IMR-90 (cell line): ENCODE measurements at regions not wholly inside any gene's neighbourhood (a gene's known extent, or its start where the extent isn't known, plus 50 kb on each side); places are given as distances from the start of the nearest gene placed in this dataset.

ENCODE experiments used
- ATAC-seq: fragments of 200-7000 bp; cut with Tn5 transposase; 2 replicates; pipeline ENCODE4 v1.9.1; 2020; ENCODE audit warnings: low read depth, mild to moderate bottlenecking, moderate library complexity
- BruUV-seq: library from RNA; stranded (reverse); fragments of 400-500 nt; replicated peaks from 2 replicates; lab custom pipeline; 2021; lab: Mats Ljungman, UMichigan
- CTCF ChIA-PET: fragments of 300-600 bp; formaldehyde crosslinking; extraction: SDS; loops from one replicate; lab custom pipeline; 2021; ENCODE audit warnings: antibody characterized with exemption; lab: Yijun Ruan, JAX
- POLR2A ChIA-PET: fragments of 300-600 bp; sonication (Branson Sonifier 250); formaldehyde crosslinking; loops from one replicate; lab custom pipeline; 2022; ENCODE audit warnings: antibody characterized with exemption; ENCODE audit not compliant: unreplicated experiment; lab: Charles Lee
- DNase-seq: peaks from one replicate; pipeline ENCODE4 v3.0.0; 2013
- H2AFZ ChIP-seq: replicated peaks from 2 replicates; pipeline ENCODE3; 2013; ENCODE audit warnings: low read length, mild to moderate bottlenecking; ENCODE audit not compliant: poor library complexity
- H2AK5ac ChIP-seq: 2 replicates; pipeline ENCODE4 v1.6.1; 2013; ENCODE audit warnings: low read depth, low read length, inconsistent platforms
- H2AK9ac ChIP-seq: replicated peaks from 2 replicates; pipeline ENCODE3; 2013; ENCODE audit warnings: mild to moderate bottlenecking, low read depth, low read length, moderate library complexity; ENCODE audit not compliant: poor library complexity
- H2BK120ac ChIP-seq: 2 replicates; pipeline ENCODE4 v1.6.1; 2013; ENCODE audit warnings: low read depth, low read length, inconsistent platforms
- H2BK15ac ChIP-seq: 3 replicates; pipeline ENCODE4 v1.6.1; 2013; ENCODE audit warnings: low read depth, low read length, inconsistent platforms
- H2BK20ac ChIP-seq: 2 replicates; pipeline ENCODE4 v1.6.1; 2013; ENCODE audit warnings: low read depth, mild to moderate bottlenecking, inconsistent platforms, low read length, moderate library complexity
- H2BK5ac ChIP-seq: 2 replicates; pipeline ENCODE4 v1.6.1; 2013; ENCODE audit warnings: mild to moderate bottlenecking, low read depth, low read length, inconsistent platforms; ENCODE audit not compliant: poor library complexity, severe bottlenecking
- H3K14ac ChIP-seq: replicated peaks from 2 replicates; pipeline ENCODE4 v1.6.1; 2013; ENCODE audit warnings: low read depth, low read length, inconsistent platforms
- H3K18ac ChIP-seq: 2 replicates; pipeline ENCODE4 v1.6.1; 2013; ENCODE audit warnings: low read depth, low read length, control low read depth
- H3K23ac ChIP-seq: 2 replicates; pipeline ENCODE4 v1.6.1; 2013; ENCODE audit warnings: low read depth, low read length, inconsistent platforms
- H3K27ac ChIP-seq: 2 replicates; pipeline ENCODE4 v1.5.1; 2013; ENCODE audit warnings: mild to moderate bottlenecking, control low read depth, low read length; ENCODE audit not compliant: insufficient read depth
- H3K27me3 ChIP-seq: 2 replicates; pipeline ENCODE4 v1.6.1; 2013; ENCODE audit warnings: low read length; ENCODE audit not compliant: control insufficient read depth, insufficient read depth
- H3K36me3 ChIP-seq: 2 replicates; pipeline ENCODE4 v1.6.1; 2013; ENCODE audit warnings: low read length, mixed read lengths; ENCODE audit not compliant: control insufficient read depth, insufficient read depth
- H3K4ac ChIP-seq: 2 replicates; pipeline ENCODE4 v1.6.1; 2013; ENCODE audit warnings: low read depth, low read length, inconsistent platforms
- H3K4me1 ChIP-seq: 2 replicates; pipeline ENCODE4 v1.6.1; 2013; ENCODE audit warnings: low read length, mixed read lengths; ENCODE audit not compliant: control insufficient read depth, insufficient read depth
- H3K4me2 ChIP-seq: 2 replicates; pipeline ENCODE4 v1.6.1; 2013; ENCODE audit warnings: low read depth, mild to moderate bottlenecking, control low read depth, low read length, moderate library complexity
- H3K4me3 ChIP-seq: 2 replicates; pipeline ENCODE4 v1.5.1; 2013; ENCODE audit warnings: low read depth, mild to moderate bottlenecking, control low read depth, low read length, moderate library complexity; ENCODE audit not compliant: insufficient read depth
- H3K56ac ChIP-seq: 2 replicates; pipeline ENCODE4 v1.6.1; 2013; ENCODE audit warnings: low read length, inconsistent platforms; ENCODE audit not compliant: insufficient read depth; ENCODE audit errors: extremely low read depth
- H3K79me1 ChIP-seq, 2 experiments: 2 replicates each; pipeline ENCODE4 v1.6.1; 2013; ENCODE audit warnings: low read length in 2 of 2, inconsistent platforms in 1 of 2, low read depth in 1 of 2
- H3K9ac ChIP-seq: 2 replicates; pipeline ENCODE4 v1.6.1; 2013; ENCODE audit warnings: low read depth, low read length, control low read depth
- H3K9me1 ChIP-seq: 2 replicates; pipeline ENCODE4 v1.6.1; 2013; ENCODE audit warnings: low read length, inconsistent platforms; ENCODE audit not compliant: insufficient read depth
- H3K9me3 ChIP-seq: 2 replicates; pipeline ENCODE4 v1.6.1; 2013; ENCODE audit warnings: low read length; ENCODE audit not compliant: control insufficient read depth, insufficient read depth
- H4K20me1 ChIP-seq: 2 replicates; pipeline ENCODE4 v1.6.1; 2013; ENCODE audit warnings: low read length, inconsistent platforms; ENCODE audit not compliant: insufficient read depth
- H4K5ac ChIP-seq: 2 replicates; pipeline ENCODE4 v1.6.1; 2013; ENCODE audit warnings: mild to moderate bottlenecking, low read depth, low read length, control low read depth
- H4K8ac ChIP-seq, 2 experiments: 2 replicates each; pipeline ENCODE4 v1.6.1; 2013; ENCODE audit warnings: low read depth in 2 of 2, low read length in 2 of 2, control low read depth in 1 of 2, inconsistent platforms in 1 of 2
- H4K91ac ChIP-seq: 2 replicates; pipeline ENCODE4 v1.6.1; 2013; ENCODE audit warnings: low read depth, low read length, inconsistent platforms; ENCODE audit not compliant: insufficient read depth
- CTCF ChIP-seq: conservative IDR thresholded peaks from 2 replicates; pipeline ENCODE4 v1.5.1; 2012; ENCODE audit warnings: mild to moderate bottlenecking, low read depth, low read length, improper control_type of control experiment
- WGBS, 2 experiments: methylation state at CpG; one replicate each; pipeline versions ENCODE4 v1.1.5 to v1.1.7; 2013; ENCODE audit warnings: missing lambda C conversion rate in 2 of 2; ENCODE audit not compliant: insufficient read length in 1 of 2; ENCODE audit errors: extremely low coverage in 2 of 2; 5-methylcytosine and 5-hydroxymethylcytosine counted together
- dilution Hi-C: fragments of 300-500 bp; cut with HindIII; formaldehyde crosslinking; loops from one replicate; pipeline ENCODE4 v1.14.3; 2018; ENCODE audit warnings: low sequenced_read_pairs; ENCODE audit not compliant: unreplicated experiment
- in situ Hi-C: fragments of 300-500 bp; cut with MboI; formaldehyde crosslinking; loops from 3 replicates; pipeline ENCODE4 v1.14.3; 2019; ENCODE audit warnings: low sequenced_read_pairs, inconsistent platforms, mixed read lengths
- intact Hi-C: fragments of 100-400 bp; cut with micrococcal nuclease; formaldehyde crosslinking; loops from 2 replicates; pipeline ENCODE4 v1.10.0; 2022

- no peak overlapping the region for H2AFZ ChIP-seq
- intact Hi-C loops, result no loop called here
Observed at GRCh38 chr7:81884817-81885216, 115.0 kb upstream of the HGF start.

More at GRCh38 chr7:81884817-81885216, 115.0 kb upstream of the HGF start:
- Histone ChIP-seq H4K91ac (no peak overlapping the region), H3K18ac (no peak overlapping the region), H3K4ac (no peak overlapping the region), H3K27me3 (no peaks in the 10 kb centered on the region), H2BK15ac (no peak overlapping the region), H4K8ac (no peak overlapping the region), H3K23ac (no peak overlapping the region), H3K4me1 (no peaks in the 10 kb centered on the region), H2BK5ac (no peak overlapping the region), H3K9me1 (no peaks in the 10 kb centered on the region), H4K5ac (no peak overlapping the region), H2AK5ac (no peak overlapping the region), H2BK120ac (no peak overlapping the region), H2BK20ac (no peak overlapping the region), H3K79me1 (no peaks in the 10 kb centered on the region), H3K4me2 (no peak overlapping the region), H3K9me3 (no peaks in the 10 kb centered on the region), H3K27ac (no peak overlapping the region), H3K9ac (no peak overlapping the region), H3K56ac (no peak overlapping the region), H2AK9ac (no peak overlapping the region), H4K20me1 (no peaks in the 10 kb centered on the region), H3K14ac (no peak overlapping the region), H3K4me3 (no peak overlapping the region), H3K36me3 (no peaks in the 10 kb centered on the region)
- no TSS peak for BruUV-seq
- in situ Hi-C loops (no loop called here), dilution Hi-C loops (no loop called here)
- DNase-seq (no peak), ATAC-seq (no peak)
- ChIA-PET CTCF (no interaction called here), POLR2A (no interaction called here)
- WGBS, 2 experiments, result no CpG with 5 or more reads among the region's 3 CpGs
- TF ChIP-seq CTCF, result no peak
